Suppressor macrophage (primary cell): ENCODE measurements at regions not wholly inside any gene's neighbourhood (a gene's known extent, or its start where the extent isn't known, plus 50 kb on each side); places are given as distances from the start of the nearest gene placed in this dataset.
"Not testable (repeated sequence)": the region's sequence is repeated elsewhere in the genome, so short reads cannot be mapped to it uniquely, and the experiment has no call there.

Experiments used
- DNase-seq, 4 experiments: peaks; one replicate each; pipeline ENCODE4 v3.0.0-alpha.2; 2020 to 2022

GRCh38 chr16:80253741-80254140 is 287.1 kb upstream of the DYNLRB2 start:
- DNase-seq: no peak

GRCh38 chr16:80250381-80250780 is 290.4 kb upstream of the DYNLRB2 start:
- DNase-seq: no peak

- not testable (repeated sequence) for DNase-seq
Measured at GRCh38 chr16:80243303-80243702, 297.5 kb upstream of the DYNLRB2 start.

GRCh38 chr16:80242279-80242678 is 298.5 kb upstream of the DYNLRB2 start:
- not testable (repeated sequence) for DNase-seq

- DNase-seq: no peak
Measured at GRCh38 chr16:80233097-80233835, 307.5 kb upstream of the DYNLRB2 start.

GRCh38 chr16:80231888-80232287 is 308.9 kb upstream of the DYNLRB2 start:
- DNase-seq: no peak

GRCh38 chr16:80231121-80231520 is 309.7 kb upstream of the DYNLRB2 start:
- no peak for DNase-seq

GRCh38 chr16:80230328-80231120 is 310.3 kb upstream of the DYNLRB2 start:
- DNase-seq: no peak

- DNase-seq: no peak
Measured at GRCh38 chr16:80226499-80226898, 314.3 kb upstream of the DYNLRB2 start.

- no peak for DNase-seq
Measured at GRCh38 chr16:80210787-80211186, 330.0 kb upstream of the DYNLRB2 start.

- DNase-seq: no peak
Measured at GRCh38 chr16:80208743-80209142, 332.1 kb upstream of the DYNLRB2 start.

GRCh38 chr16:80208015-80208414 is 332.8 kb upstream of the DYNLRB2 start:
- DNase-seq: no peak

GRCh38 chr16:80203821-80204220 is 337.0 kb upstream of the DYNLRB2 start:
- no peak for DNase-seq

- no peak for DNase-seq
Measured at GRCh38 chr16:80202831-80203413, 337.9 kb upstream of the DYNLRB2 start.

GRCh38 chr16:80200079-80200478 is 340.7 kb upstream of the DYNLRB2 start:
- DNase-seq: no peak

GRCh38 chr16:80199614-80200013 is 341.2 kb upstream of the DYNLRB2 start:
- DNase-seq: no peak

- no peak for DNase-seq
Measured at GRCh38 chr16:80198311-80199299, 342.2 kb upstream of the DYNLRB2 start.

GRCh38 chr16:80197741-80198201 is 343.0 kb upstream of the DYNLRB2 start:
- DNase-seq: no peak

- DNase-seq: no peak
Measured at GRCh38 chr16:80191928-80192327, 348.9 kb upstream of the DYNLRB2 start.

- no peak for DNase-seq
Measured at GRCh38 chr16:80189476-80190175, 351.2 kb upstream of the DYNLRB2 start.

- DNase-seq: no peak
Measured at GRCh38 chr16:80176114-80176513, 364.7 kb upstream of the DYNLRB2 start.

GRCh38 chr16:80175011-80175410 is 365.8 kb upstream of the DYNLRB2 start:
- DNase-seq: no peak
